Neural progenitor cell (in vitro differentiated cells): ENCODE measurements at regions not wholly inside any gene's neighbourhood (a gene's known extent, or its start where the extent isn't known, plus 50 kb on each side); places are given as distances from the start of the nearest gene placed in this dataset.

Experiments used
- CTCF ChIP-seq: fragments of 200-600 bp; sonication (generic); IDR thresholded peaks from 2 replicates; pipeline ENCODE4 v1.5.1; 2017; ENCODE audit warnings: antibody characterized with exemption, mild to moderate bottlenecking
- EZH2 ChIP-seq: fragments of 200-600 bp; sonication (generic); IDR thresholded peaks from 2 replicates; pipeline ENCODE4 v1.6.1; 2017; ENCODE audit warnings: antibody characterized with exemption, mild to moderate bottlenecking, moderate library complexity
- EZH2phosphoT487 ChIP-seq: fragments of 200-600 bp; sonication (generic); IDR thresholded peaks from 2 replicates; pipeline ENCODE4 v1.6.1; 2017; ENCODE audit warnings: antibody characterized with exemption

- TF ChIP-seq EZH2 = no peak
- TF ChIP-seq EZH2phosphoT487 = no peak
- no peak for TF ChIP-seq CTCF
Observed at GRCh38 chr4:134666640-134667039, 465.1 kb upstream of the PABPC4L start.
